Right lobe of liver (tissue), 6 donors: ENCODE measurements at regions not wholly inside any gene's neighbourhood (a gene's known extent, or its start where the extent isn't known, plus 50 kb on each side); places are given as distances from the start of the nearest gene placed in this dataset.

Experiments
- ATAC-seq, 4 donors: fragments of 200-7000 bp; cut with Tn5 transposase; one replicate each; pipeline ENCODE4 v1.9.1; 2020; ENCODE audit warnings: mild to moderate bottlenecking in 4 of 4, moderate library complexity in 4 of 4
- DNase-seq, 3 donors: peaks; one replicate each; pipeline ENCODE4 v3.0.0-alpha.2; 2020
- H3K27ac ChIP-seq, 3 donors: fragments of 200-600 bp; one replicate each; pipeline ENCODE4 v1.8.0; 2022
- H3K27me3 ChIP-seq, 2 donors: fragments of 200-600 bp; one replicate each; pipeline ENCODE4 v1.8.0; 2022
- H3K36me3 ChIP-seq, 4 donors: fragments of 200-600 bp; sonication (generic) in 1 of 4; one replicate each; pipeline versions ENCODE4 v1.5.1 to v1.8.0; 2017 to 2022; ENCODE audit warnings: control low read depth in 1 of 4
- H3K4me1 ChIP-seq, 4 donors: fragments of 200-600 bp; sonication (generic) in 1 of 4; one replicate each; pipeline versions ENCODE4 v1.5.1 to v1.8.0; 2017 to 2022; ENCODE audit warnings: control low read depth in 1 of 4
- H3K4me3 ChIP-seq, 3 donors: fragments of 200-600 bp; one replicate each; pipeline ENCODE4 v1.8.0; 2022
- H3K9me3 ChIP-seq, 4 donors: fragments of 200-600 bp; sonication (generic) in 1 of 4; one replicate each; pipeline versions ENCODE4 v1.5.1 to v1.8.0; 2017 to 2022; ENCODE audit warnings: control low read depth in 1 of 4
- POLR2A ChIP-seq: fragments of 450-650 bp; IDR thresholded peaks from one replicate; pipeline ENCODE4 v1.6.1; 2017; ENCODE audit warnings: antibody characterized with exemption, mild to moderate bottlenecking
- WGBS: methylation state at CpG from one replicate; pipeline ENCODE4 v1.1.6; 2018; ENCODE audit warnings: low coverage, low lambda C conversion rate; ENCODE audit not compliant: insufficient coverage; ENCODE audit errors: missing lambda C conversion rate; 5-methylcytosine and 5-hydroxymethylcytosine counted together
- intact Hi-C, 2 donors: fragments of 100-400 bp; cut with DNase I; formaldehyde crosslinking; loops; one replicate each; pipeline versions ENCODE4 v1.11.2 to v1.14.1; 2022
- TF ChIP-seq, protein P1 (sequence below), 4 donors: fragments of 200-600 bp in 3 of 4; fragments of 450-650 bp in 1 of 4; IDR thresholded peaks; one replicate each; pipeline versions ENCODE4 v1.5.1 to v1.8.0; 2016 to 2022; ENCODE audit warnings: antibody characterized with exemption in 4 of 4, mild to moderate bottlenecking in 2 of 4
- donor health status: DM: no; HTN: yes; CAD: no.
- donor health status: DM: no; HTN: no; CAD: no.
- donor health status: DM: no; HTN: no; CAD: no.
- donor health status: DM: no; HTN: yes; CAD: no.
- donor health status: DM: no; HTN: yes; CAD: no.

- TF ChIP-seq, protein P1, sequence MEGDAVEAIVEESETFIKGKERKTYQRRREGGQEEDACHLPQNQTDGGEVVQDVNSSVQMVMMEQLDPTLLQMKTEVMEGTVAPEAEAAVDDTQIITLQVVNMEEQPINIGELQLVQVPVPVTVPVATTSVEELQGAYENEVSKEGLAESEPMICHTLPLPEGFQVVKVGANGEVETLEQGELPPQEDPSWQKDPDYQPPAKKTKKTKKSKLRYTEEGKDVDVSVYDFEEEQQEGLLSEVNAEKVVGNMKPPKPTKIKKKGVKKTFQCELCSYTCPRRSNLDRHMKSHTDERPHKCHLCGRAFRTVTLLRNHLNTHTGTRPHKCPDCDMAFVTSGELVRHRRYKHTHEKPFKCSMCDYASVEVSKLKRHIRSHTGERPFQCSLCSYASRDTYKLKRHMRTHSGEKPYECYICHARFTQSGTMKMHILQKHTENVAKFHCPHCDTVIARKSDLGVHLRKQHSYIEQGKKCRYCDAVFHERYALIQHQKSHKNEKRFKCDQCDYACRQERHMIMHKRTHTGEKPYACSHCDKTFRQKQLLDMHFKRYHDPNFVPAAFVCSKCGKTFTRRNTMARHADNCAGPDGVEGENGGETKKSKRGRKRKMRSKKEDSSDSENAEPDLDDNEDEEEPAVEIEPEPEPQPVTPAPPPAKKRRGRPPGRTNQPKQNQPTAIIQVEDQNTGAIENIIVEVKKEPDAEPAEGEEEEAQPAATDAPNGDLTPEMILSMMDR (IDR thresholded peaks at IDR 0.05), result no peak
- no peak for TF ChIP-seq POLR2A
- 20% methylated on average over 1 of the region's 2 CpGs for WGBS
- intact Hi-C loops, result no loop called here
- Histone ChIP-seq H3K27me3 (no peaks in the 10 kb centered on the region), H3K4me3 (no peak overlapping the region), H3K9me3 (peaks cover 0 to 3% (median 0%) of the 10 kb centered on the region in 4 donors), H3K27ac (no peak overlapping the region), H3K36me3 (no peaks in the 10 kb centered on the region), H3K4me1 (no peaks in the 10 kb centered on the region)
- DNase-seq (no peak), ATAC-seq (no peak)
Observed at GRCh38 chr4:157727163-157727562, 445.7 kb downstream of the GASK1B start.

GRCh38 chr4:157722146-157722545 is 450.7 kb downstream of the GASK1B start:
- Histone ChIP-seq H3K4me3 (no peak overlapping the region), H3K9me3 (peaks cover 0 to 3% (median 0%) of the 10 kb centered on the region in 4 donors), H3K4me1 (no peaks in the 10 kb centered on the region), H3K27me3 (no peaks in the 10 kb centered on the region), H3K27ac (no peak overlapping the region), H3K36me3 (no peaks in the 10 kb centered on the region)
- ATAC-seq (no peak), DNase-seq (no peak)
- TF ChIP-seq POLR2A, result no peak
- TF ChIP-seq, protein P1 (IDR thresholded peaks at IDR 0.05), result no peak
- intact Hi-C loops, result no loop called here

- intact Hi-C loops, result no loop called here
- DNase-seq, result no peak
- Histone ChIP-seq H3K4me1 (no peaks in the 10 kb centered on the region), H3K36me3 (no peaks in the 10 kb centered on the region), H3K27me3 (no peaks in the 10 kb centered on the region), H3K9me3 (no peaks in the 10 kb centered on the region), H3K4me3 (no peak overlapping the region), H3K27ac (no peak overlapping the region)
- no peak for TF ChIP-seq POLR2A
- TF ChIP-seq, protein P1 (IDR thresholded peaks at IDR 0.05), result no peak
- WGBS, result 49% methylated on average over 4 of the region's 4 CpGs
- ATAC-seq, result no peak
Observed at GRCh38 chr4:157713342-157713741, 459.5 kb downstream of the GASK1B start.

GRCh38 chr4:157706155-157706554 is 466.7 kb downstream of the GASK1B start:
- H3K4me3 ChIP-seq, result no peak overlapping the region
- no peaks in the 10 kb centered on the region for H3K4me1 ChIP-seq
- H3K27me3 ChIP-seq, result no peaks in the 10 kb centered on the region
- ATAC-seq, result no peak
- intact Hi-C loops, result no loop called here
- no peak for TF ChIP-seq POLR2A
- TF ChIP-seq, protein P1 (IDR thresholded peaks at IDR 0.05), result no peak
- H3K36me3 ChIP-seq, result no peaks in the 10 kb centered on the region
- 76% methylated on average over 2 of the region's 2 CpGs for WGBS
- no peak for DNase-seq
- no peak overlapping the region for H3K27ac ChIP-seq
- no peaks in the 10 kb centered on the region for H3K9me3 ChIP-seq

DNA sequence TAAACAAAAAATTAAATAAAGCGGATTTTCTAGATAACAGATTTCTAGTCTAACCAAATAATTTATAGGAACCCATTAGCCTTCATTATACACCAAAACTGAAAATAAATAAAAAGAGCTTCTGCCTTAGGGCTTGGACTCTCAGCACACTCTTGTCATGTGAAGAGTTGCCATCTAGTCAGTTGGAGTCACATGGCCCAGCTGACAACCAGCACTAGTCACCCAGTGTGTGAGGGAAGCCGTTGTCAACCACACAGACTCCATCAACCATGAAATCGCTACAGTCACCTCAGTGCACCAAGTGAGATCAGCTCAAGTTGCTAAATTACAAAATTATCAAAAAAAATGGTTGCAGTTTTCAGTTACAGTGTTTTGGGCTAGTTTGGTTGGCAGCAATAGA is 470.0 kb downstream of the GASK1B start:
- Histone ChIP-seq H3K27me3 (no peaks in the 10 kb centered on the region), H3K4me3 (no peak overlapping the region), H3K9me3 (no peaks in the 10 kb centered on the region), H3K36me3 (no peaks in the 10 kb centered on the region), H3K27ac (no peak overlapping the region), H3K4me1 (no peaks in the 10 kb centered on the region)
- no peak for DNase-seq
- TF ChIP-seq, protein P1 (IDR thresholded peaks at IDR 0.05), result no peak
- no peak for TF ChIP-seq POLR2A
- no peak for ATAC-seq
- 81% methylated on average over 3 of the region's 3 CpGs for WGBS
- intact Hi-C loops, result no loop called here
